ENCODE measurements at regions not wholly inside any gene's neighbourhood (a gene's known extent, or its start where the extent isn't known, plus 50 kb on each side); places are given as distances from the start of the nearest gene placed in this dataset.

- TF ChIP-seq TSHZ2 (CRISPR knock-in tag; IDR thresholded peaks at IDR 0.05): no peak
Measured at GRCh38 chr22:48678171-48679135, 1149.2 kb downstream of the BRD1 start.

GRCh38 chr22:48677621-48678020, 1150.1 kb downstream of the BRD1 start:
- TF ChIP-seq OSR1 (CRISPR knock-in tag; IDR thresholded peaks at IDR 0.05): no peak
- TF ChIP-seq, protein P1, sequence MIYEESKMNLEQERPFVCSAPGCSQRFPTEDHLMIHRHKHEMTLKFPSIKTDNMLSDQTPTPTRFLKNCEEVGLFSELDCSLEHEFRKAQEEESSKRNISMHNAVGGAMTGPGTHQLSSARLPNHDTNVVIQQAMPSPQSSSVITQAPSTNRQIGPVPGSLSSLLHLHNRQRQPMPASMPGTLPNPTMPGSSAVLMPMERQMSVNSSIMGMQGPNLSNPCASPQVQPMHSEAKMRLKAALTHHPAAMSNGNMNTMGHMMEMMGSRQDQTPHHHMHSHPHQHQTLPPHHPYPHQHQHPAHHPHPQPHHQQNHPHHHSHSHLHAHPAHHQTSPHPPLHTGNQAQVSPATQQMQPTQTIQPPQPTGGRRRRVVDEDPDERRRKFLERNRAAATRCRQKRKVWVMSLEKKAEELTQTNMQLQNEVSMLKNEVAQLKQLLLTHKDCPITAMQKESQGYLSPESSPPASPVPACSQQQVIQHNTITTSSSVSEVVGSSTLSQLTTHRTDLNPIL (CRISPR knock-in tag; IDR thresholded peaks at IDR 0.05; ENCODE audit: low read depth): no peak
- no peak for ATAC-seq

More at GRCh38 chr22:48678171-48679135, 1149.2 kb downstream of the BRD1 start:
- ATAC-seq: no peak

GRCh38 chr22:48677168-48677520, 1150.5 kb downstream of the BRD1 start:
- TF ChIP-seq ZNF565 (CRISPR knock-in tag; conservative IDR thresholded peaks at IDR 0.05; ENCODE audit: low read depth): no peak
- no peak for ATAC-seq

DNA sequence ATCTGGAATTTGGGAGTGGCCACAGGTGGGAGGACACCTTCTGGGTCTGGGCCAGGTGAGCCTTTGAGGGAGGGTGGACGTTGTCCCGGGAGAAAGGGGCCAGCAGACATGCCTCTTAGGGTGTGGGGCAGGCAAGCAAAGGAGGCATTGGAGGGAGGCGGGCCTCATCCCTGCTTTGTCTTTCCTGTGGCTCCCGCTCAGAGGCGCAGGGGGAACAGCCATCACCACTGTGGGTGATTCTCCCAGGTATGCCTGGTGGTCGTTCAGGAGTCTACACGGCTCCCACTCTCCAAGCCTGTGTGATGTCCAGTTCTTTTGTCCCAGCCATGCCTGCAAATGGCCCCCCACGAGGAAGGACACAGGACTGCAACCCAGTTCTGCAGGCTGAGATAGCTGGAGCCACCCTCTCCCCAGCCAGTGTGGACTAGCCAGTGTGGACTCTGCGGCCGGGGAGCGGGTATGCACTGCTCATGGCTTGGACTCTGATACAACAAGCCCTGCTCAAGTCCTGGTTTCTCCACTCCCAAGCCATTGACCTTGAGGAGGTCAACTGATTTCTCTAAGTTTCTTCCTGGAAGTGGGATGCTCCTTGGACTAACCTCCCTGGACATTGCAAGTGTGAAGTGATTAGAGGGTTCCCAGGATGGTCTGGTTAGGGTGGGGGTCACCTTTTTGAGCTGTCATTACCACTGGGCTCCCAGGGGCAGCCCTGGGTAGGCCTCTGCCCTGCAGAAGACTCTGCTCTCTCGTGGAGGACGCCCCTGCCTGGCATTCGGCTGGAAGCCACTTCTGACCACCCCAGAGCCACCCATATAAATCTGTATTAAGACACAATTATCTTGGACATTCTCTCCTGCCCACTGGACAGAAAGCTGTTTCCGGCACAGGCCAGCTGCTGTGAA, 1151.2 kb downstream of the BRD1 start:
- TF ChIP-seq ZNF8 (CRISPR knock-in tag; IDR thresholded peaks at IDR 0.05) (no peak), PPARA (CRISPR knock-in tag; IDR thresholded peaks at IDR 0.05; ENCODE audit: borderline replicate concordance) (no peak), PATZ1 (CRISPR knock-in tag; IDR thresholded peaks at IDR 0.05; ENCODE audit: borderline replicate concordance) (no peak), ZNF565 (CRISPR knock-in tag; conservative IDR thresholded peaks at IDR 0.05; ENCODE audit: low read depth) (no peak), TOX (CRISPR knock-in tag; IDR thresholded peaks at IDR 0.05; ENCODE audit: borderline replicate concordance) (no peak), BACH2 (CRISPR knock-in tag; IDR thresholded peaks at IDR 0.05; ENCODE audit: borderline replicate concordance) (no peak), TCF4 (CRISPR knock-in tag; IDR thresholded peaks at IDR 0.05; ENCODE audit: borderline replicate concordance) (no peak), CSDC2 (CRISPR knock-in tag; IDR thresholded peaks at IDR 0.05) (no peak), RARB (CRISPR knock-in tag; IDR thresholded peaks at IDR 0.05) (no peak), SNAI2 (CRISPR knock-in tag; IDR thresholded peaks at IDR 0.05) (no peak)

GRCh38 chr22:48675830-48676145, 1151.9 kb downstream of the BRD1 start:
- ATAC-seq: no peak
- TF ChIP-seq ESRRG (CRISPR knock-in tag; IDR thresholded peaks at IDR 0.05) (no peak), TSHZ2 (CRISPR knock-in tag; IDR thresholded peaks at IDR 0.05) (no peak)

More for the DNA sequence above, 1151.2 kb downstream of the BRD1 start:
- ATAC-seq: no peak

All from SK-N-SH treated with all-trans-retinoic acid at 6 μM for 48 hours (cell line).